ENCODE measurements at regions not wholly inside any gene's neighbourhood (a gene's known extent, or its start where the extent isn't known, plus 50 kb on each side); places are given as distances from the start of the nearest gene placed in this dataset.
A peak's percentile ranks its signal among the peaks of the same experiment; 100 is the strongest.
"Not testable (repeated sequence)": the region's sequence is repeated elsewhere in the genome, so short reads cannot be mapped to it uniquely, and the experiment has no call there.

DNA sequence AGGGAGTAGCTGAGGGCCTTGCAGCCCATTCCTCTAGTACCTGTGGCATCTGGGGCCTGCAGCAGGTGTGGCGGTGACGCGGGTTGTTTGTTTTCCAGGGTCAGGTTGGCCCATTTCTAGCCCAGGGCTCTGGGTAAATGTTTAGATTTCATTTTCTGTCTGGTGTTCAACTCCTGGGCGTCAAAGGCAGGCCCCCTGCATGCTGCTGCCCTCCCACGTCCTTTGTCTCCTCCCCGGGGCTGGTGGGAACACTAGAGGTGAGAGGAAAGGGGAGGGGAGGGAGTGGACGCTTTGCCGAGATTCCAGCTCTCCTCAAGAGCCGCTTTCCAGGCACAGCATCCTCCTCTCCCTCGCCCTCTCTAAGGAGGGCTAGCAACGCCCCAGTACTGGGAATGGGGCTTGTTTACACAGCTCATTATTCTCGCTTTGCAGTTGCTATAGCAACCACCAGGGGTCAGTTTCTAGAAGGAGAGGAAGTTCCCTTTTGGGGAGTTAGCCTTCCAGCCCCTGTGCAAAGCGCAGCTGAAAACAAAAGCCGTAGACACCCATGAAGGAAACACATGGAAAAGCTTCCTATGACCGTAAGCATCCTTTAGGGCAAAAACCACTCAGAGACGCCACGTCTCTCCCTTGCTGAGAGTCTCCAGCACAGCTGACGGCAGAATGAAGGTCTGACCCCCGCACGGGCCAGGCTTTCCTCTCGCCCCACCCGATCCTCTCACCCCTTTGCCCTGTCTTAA, 170.6 kb downstream of the LY86 start:
- DNase-seq = peak; percentile 66 to 91
- H3K9me3 ChIP-seq = no peaks in the 10 kb centered on the region
- H3K27me3 ChIP-seq = no peaks in the 10 kb centered on the region
- no peaks in the 10 kb centered on the region for H3K36me3 ChIP-seq
- peaks cover 8 to 16% (median 16%) of the 10 kb centered on the region in 4 donors for H3K4me1 ChIP-seq
- TF ChIP-seq, protein P1, sequence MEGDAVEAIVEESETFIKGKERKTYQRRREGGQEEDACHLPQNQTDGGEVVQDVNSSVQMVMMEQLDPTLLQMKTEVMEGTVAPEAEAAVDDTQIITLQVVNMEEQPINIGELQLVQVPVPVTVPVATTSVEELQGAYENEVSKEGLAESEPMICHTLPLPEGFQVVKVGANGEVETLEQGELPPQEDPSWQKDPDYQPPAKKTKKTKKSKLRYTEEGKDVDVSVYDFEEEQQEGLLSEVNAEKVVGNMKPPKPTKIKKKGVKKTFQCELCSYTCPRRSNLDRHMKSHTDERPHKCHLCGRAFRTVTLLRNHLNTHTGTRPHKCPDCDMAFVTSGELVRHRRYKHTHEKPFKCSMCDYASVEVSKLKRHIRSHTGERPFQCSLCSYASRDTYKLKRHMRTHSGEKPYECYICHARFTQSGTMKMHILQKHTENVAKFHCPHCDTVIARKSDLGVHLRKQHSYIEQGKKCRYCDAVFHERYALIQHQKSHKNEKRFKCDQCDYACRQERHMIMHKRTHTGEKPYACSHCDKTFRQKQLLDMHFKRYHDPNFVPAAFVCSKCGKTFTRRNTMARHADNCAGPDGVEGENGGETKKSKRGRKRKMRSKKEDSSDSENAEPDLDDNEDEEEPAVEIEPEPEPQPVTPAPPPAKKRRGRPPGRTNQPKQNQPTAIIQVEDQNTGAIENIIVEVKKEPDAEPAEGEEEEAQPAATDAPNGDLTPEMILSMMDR (IDR thresholded peaks at IDR 0.05) = peak in 4 of 7 experiments; percentile 10 to 52 (median 34)
- no peak for TF ChIP-seq POLR2AphosphoS5 (IDR thresholded peaks at IDR 0.05)
- peak overlapping the region in 2 of 4 donors; percentile 3 to 7 for H3K4me3 ChIP-seq
- WGBS, 5 donors = 21 to 36% (median 25%) methylated on average over 20 to 22 of the region's 22 CpGs
- intact Hi-C loops (cut with DNase I; ENCODE audit: low total_unique reads) = no loop called here
- H3K27ac ChIP-seq = peak overlapping the region; percentile 50 to 70 (median 65)

DNA sequence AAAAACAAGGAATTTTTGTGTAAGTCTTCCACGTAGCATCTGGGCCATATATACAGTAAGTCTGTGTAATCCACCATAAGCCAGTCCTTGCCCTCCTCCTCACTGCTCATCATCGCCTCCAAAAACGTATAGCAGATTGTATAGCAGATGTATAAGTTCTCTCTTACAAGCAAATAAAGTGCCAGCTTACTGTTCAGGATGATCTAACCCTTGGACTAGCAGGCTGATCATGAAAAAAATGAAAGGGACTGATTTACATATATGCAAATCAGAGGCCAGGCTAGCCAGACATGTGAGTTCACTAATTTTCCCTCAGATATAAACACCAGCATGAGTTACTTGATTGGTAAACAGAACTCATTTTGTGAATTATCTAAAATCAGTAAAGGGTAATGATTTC, 171.5 kb downstream of the LY86 start:
- Histone ChIP-seq H3K4me3 (no peak overlapping the region), H3K27ac (peak overlapping the region in 1 of 5 donors; percentile 50), H3K27me3 (no peaks in the 10 kb centered on the region), H3K4me1 (peaks cover 8 to 16% (median 16%) of the 10 kb centered on the region in 4 donors), H3K36me3 (no peaks in the 10 kb centered on the region), H3K9me3 (no peaks in the 10 kb centered on the region)
- 91 to 92% (median 92%) methylated on average over 3 of the region's 3 CpGs for WGBS, 5 donors
- intact Hi-C loops (cut with DNase I; ENCODE audit: low total_unique reads) = no loop called here
- TF ChIP-seq EP300 (IDR thresholded peaks at IDR 0.05) = no peak
- no peak for TF ChIP-seq POLR2A (IDR thresholded peaks at IDR 0.05)
- no peak for TF ChIP-seq POLR2AphosphoS5 (IDR thresholded peaks at IDR 0.05)
- TF ChIP-seq, protein P1 (IDR thresholded peaks at IDR 0.05) = no peak
- DNase-seq = no peak

DNA sequence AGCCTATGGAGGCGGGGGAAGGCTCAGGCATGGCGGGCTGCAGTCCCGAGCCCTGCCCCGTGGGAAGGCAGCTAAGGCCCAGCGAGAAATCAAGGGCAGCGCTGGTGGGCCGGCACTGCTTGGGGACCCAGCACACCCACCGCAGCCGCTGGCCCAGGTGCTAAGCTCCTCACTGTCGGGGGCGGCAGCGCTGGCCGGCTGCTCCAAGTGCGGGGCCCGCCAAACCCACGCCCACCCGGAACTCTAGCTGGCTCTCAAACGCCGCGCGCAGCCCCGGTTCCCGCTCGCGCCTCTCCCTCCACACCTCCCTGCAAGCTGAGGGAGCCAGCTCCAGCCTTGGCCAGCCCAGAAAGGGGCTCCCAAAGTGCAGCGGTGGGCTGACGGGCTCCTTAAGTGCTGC, 174.0 kb downstream of the LY86 start:
- 93 to 98% (median 97%) methylated on average over 21 to 27 of the region's 27 CpGs for WGBS, 5 donors
- H3K4me3 ChIP-seq; H3K27me3 ChIP-seq; DNase-seq; intact Hi-C loops (cut with DNase I; ENCODE audit: low total_unique reads); H3K9me3 ChIP-seq; H3K27ac ChIP-seq; H3K36me3 ChIP-seq: not testable (repeated sequence)
- peaks cover 8 to 16% (median 16%) of the 10 kb centered on the region in 4 donors for H3K4me1 ChIP-seq

DNA sequence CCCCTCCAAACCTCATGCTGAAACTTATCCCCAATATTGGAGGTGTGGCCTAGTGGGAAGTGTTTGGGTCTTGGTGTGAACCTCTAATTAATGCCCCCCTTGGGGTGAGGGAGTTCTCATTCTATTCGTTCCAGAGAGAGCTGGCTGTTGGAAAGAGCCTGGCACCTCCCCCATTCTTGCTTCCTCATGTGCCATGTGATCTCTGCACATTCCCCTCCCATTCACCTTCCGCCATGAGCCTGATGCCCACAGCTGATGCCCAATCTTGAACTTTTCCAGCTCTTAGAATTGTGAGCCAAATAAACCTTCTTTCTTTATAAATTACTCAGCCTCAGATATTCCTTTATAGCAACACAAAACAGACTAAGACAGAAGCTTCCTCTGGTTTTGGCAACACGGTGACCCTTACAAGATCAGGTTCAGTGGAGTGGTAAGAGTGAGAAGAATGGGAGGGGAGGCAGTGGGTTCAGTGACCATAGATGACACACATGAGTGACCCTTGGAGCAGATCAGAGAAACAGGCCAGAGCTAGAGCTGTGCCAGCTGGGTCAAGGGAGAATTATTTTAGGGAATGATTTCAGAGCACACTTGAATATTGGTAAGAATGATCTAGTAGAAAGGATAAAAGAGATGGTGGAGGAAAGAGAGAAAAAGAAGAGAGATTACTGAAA, 176.4 kb downstream of the LY86 start:
- H3K9me3 ChIP-seq = no peaks in the 10 kb centered on the region
- H3K27me3 ChIP-seq = no peaks in the 10 kb centered on the region
- no peak for DNase-seq
- H3K27ac ChIP-seq = no peak overlapping the region
- intact Hi-C loops (cut with DNase I; ENCODE audit: low total_unique reads) = no loop called here
- H3K36me3 ChIP-seq = no peaks in the 10 kb centered on the region
- TF ChIP-seq, protein P1 (IDR thresholded peaks at IDR 0.05) = no peak
- TF ChIP-seq EP300 (IDR thresholded peaks at IDR 0.05) (no peak), POLR2AphosphoS5 (IDR thresholded peaks at IDR 0.05) (no peak)
- no peaks in the 10 kb centered on the region for H3K4me1 ChIP-seq
- no peak overlapping the region for H3K4me3 ChIP-seq
- WGBS, 5 donors = 72 to 86% (median 82%) methylated on average over 3 of the region's 3 CpGs

All from stomach (tissue), 8 donors.